VCaP (cell line): ENCODE measurements at regions not wholly inside any gene's neighbourhood (a gene's known extent, or its start where the extent isn't known, plus 50 kb on each side); places are given as distances from the start of the nearest gene placed in this dataset.

Experiments used
- H3K27ac ChIP-seq: fragments of 450-650 bp; 2 replicates; pipeline ENCODE4 v1.5.1; 2017
- CTCF ChIP-seq: fragments of 450-650 bp; conservative IDR thresholded peaks from 2 replicates; pipeline ENCODE4 v1.5.1; 2017; ENCODE audit warnings: mild to moderate bottlenecking, moderate library complexity

GRCh38 chr5:16345454-16345853 is 120.1 kb downstream of the ZNF622 start:
- no peak for TF ChIP-seq CTCF
- no peak overlapping the region for H3K27ac ChIP-seq

GRCh38 chr5:16326137-16326536 is 139.5 kb downstream of the ZNF622 start:
- TF ChIP-seq CTCF: no peak
- H3K27ac ChIP-seq: no peak overlapping the region

- H3K27ac ChIP-seq: no peak overlapping the region
- no peak for TF ChIP-seq CTCF
These were observed 141.7 kb upstream of the MARCHF11 start for GRCh38 chr5:16321284-16321683.

GRCh38 chr5:16315501-16315900 is 135.9 kb upstream of the MARCHF11 start:
- H3K27ac ChIP-seq: no peak overlapping the region
- TF ChIP-seq CTCF: no peak

- no peak overlapping the region for H3K27ac ChIP-seq
- TF ChIP-seq CTCF: no peak
These were observed 134.2 kb upstream of the MARCHF11 start for GRCh38 chr5:16313761-16314160.

- no peak for TF ChIP-seq CTCF
- no peak overlapping the region for H3K27ac ChIP-seq
These were observed 133.2 kb upstream of the MARCHF11 start for GRCh38 chr5:16312785-16313184.

GRCh38 chr5:16311666-16312065 is 132.1 kb upstream of the MARCHF11 start:
- TF ChIP-seq CTCF: no peak
- H3K27ac ChIP-seq: no peak overlapping the region

- TF ChIP-seq CTCF: no peak
These were observed 127.2 kb upstream of the MARCHF11 start for GRCh38 chr5:16306812-16307211.

More at GRCh38 chr5:16306812-16307211, 127.2 kb upstream of the MARCHF11 start:
- no peak overlapping the region for H3K27ac ChIP-seq
